OCI-LY7 (cell line): ENCODE measurements at regions not wholly inside any gene's neighbourhood (a gene's known extent, or its start where the extent isn't known, plus 50 kb on each side); places are given as distances from the start of the nearest gene placed in this dataset.

Experiments
- CTCF ChIP-seq: fragments of 200-600 bp; sonication (generic); conservative IDR thresholded peaks from 2 replicates; pipeline ENCODE4 v1.5.1; 2014; ENCODE audit warnings: mild to moderate bottlenecking, antibody characterized with exemption, low read length, moderate library complexity, mixed read lengths
- EZH2phosphoT487 ChIP-seq: fragments of 200-600 bp; sonication (generic); IDR thresholded peaks from 2 replicates; pipeline ENCODE4 v1.6.1; 2018; ENCODE audit warnings: low read depth, borderline replicate concordance, mild to moderate bottlenecking, mixed run types, antibody characterized with exemption, low read length, moderate library complexity, mixed read lengths

- TF ChIP-seq CTCF (no peak), EZH2phosphoT487 (no peak)
Measured at GRCh38 chr4:4672402-4672801, 130.6 kb upstream of the STX18 start.
